ENCODE measurements at regions not wholly inside any gene's neighbourhood (a gene's known extent, or its start where the extent isn't known, plus 50 kb on each side); places are given as distances from the start of the nearest gene placed in this dataset.
"Not testable (repeated sequence)": the region's sequence is repeated elsewhere in the genome, so short reads cannot be mapped to it uniquely, and the experiment has no call there.

- Histone ChIP-seq H3K4me3 (ENCODE audit: control insufficient read depth in 1 of 7, extremely low read depth in 1 of 7, insufficient read depth in 4 of 7, low read depth in 2 of 7, low read length in 6 of 7) (no peak overlapping the region), H3K36me3 (ENCODE audit: control insufficient read depth in 4 of 4, insufficient read depth in 4 of 4, low read length in 3 of 4) (no peaks in the 10 kb centered on the region), H3K4me1 (ENCODE audit: control extremely low read depth in 1 of 4, control insufficient read depth in 4 of 4, insufficient read depth in 4 of 4, low read length in 3 of 4) (no peaks in the 10 kb centered on the region), H3K27ac (ENCODE audit: insufficient read depth in 1 of 2, low read depth in 1 of 2, low read length in 2 of 2, poor library complexity in 1 of 2, severe bottlenecking in 2 of 2) (no peak overlapping the region), H3K9me3 (ENCODE audit: control extremely low read depth in 1 of 5, control insufficient read depth in 4 of 5, insufficient read depth in 2 of 5, low read depth in 1 of 5, low read length in 4 of 5) (peaks cover 0 to 12% (median 2%) of the 10 kb centered on the region in 5 experiments), H3K27me3 (replicated peaks in 2 of 5; ENCODE audit: control insufficient read depth in 4 of 5, insufficient read depth in 5 of 5, low read length in 4 of 5) (peaks cover 0 to 3% (median 0%) of the 10 kb centered on the region in 5 experiments)
- CTCF ChIA-PET: no interaction called here
- WGBS (ENCODE audit: insufficient coverage): 83% methylated on average over 2 of the region's 3 CpGs
- POLR2A ChIA-PET: no interaction called here
- no peak for DNase-seq
These were observed 126.7 kb upstream of the BCL9 start for GRCh38 chr1:147414505-147415163.

DNA sequence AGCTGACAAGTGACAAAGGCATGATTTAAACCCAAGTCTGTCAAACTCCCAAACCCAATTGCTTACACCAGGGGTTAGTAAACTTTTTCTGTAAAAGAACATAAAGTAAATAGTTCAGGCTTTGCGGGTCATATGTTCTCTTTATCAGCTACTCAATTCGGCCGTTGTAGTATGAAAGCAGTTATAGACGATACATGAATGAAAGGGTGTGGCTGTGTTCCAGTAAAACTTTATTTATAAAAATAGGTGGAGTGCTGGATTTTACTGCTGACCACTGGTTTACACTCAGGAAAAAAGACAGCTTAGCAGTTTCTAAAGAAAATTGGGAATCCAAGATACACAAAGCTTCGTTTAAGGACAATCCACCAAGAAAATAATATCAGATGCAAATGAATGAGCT lies 124.3 kb upstream of the BCL9 start:
- 89% methylated on average over 4 of the region's 5 CpGs for WGBS (ENCODE audit: insufficient coverage)
- H3K27me3 ChIP-seq (replicated peaks in 2 of 5; ENCODE audit: control insufficient read depth in 4 of 5, insufficient read depth in 5 of 5, low read length in 4 of 5): peaks cover 0 to 3% (median 0%) of the 10 kb centered on the region in 5 experiments
- POLR2A ChIA-PET: no interaction called here
- H3K4me3 ChIP-seq (ENCODE audit: control insufficient read depth in 1 of 7, extremely low read depth in 1 of 7, insufficient read depth in 4 of 7, low read depth in 2 of 7, low read length in 6 of 7): no peak overlapping the region
- H3K9me3 ChIP-seq (ENCODE audit: control extremely low read depth in 1 of 5, control insufficient read depth in 4 of 5, insufficient read depth in 2 of 5, low read depth in 1 of 5, low read length in 4 of 5): peaks cover 0 to 2% (median 0%) of the 10 kb centered on the region in 5 experiments
- no peaks in the 10 kb centered on the region for H3K36me3 ChIP-seq (ENCODE audit: control insufficient read depth in 4 of 4, insufficient read depth in 4 of 4, low read length in 3 of 4)
- H3K27ac ChIP-seq (ENCODE audit: insufficient read depth in 1 of 2, low read depth in 1 of 2, low read length in 2 of 2, poor library complexity in 1 of 2, severe bottlenecking in 2 of 2): no peak overlapping the region
- no peak for DNase-seq
- H3K4me1 ChIP-seq (ENCODE audit: control extremely low read depth in 1 of 4, control insufficient read depth in 4 of 4, insufficient read depth in 4 of 4, low read length in 3 of 4): no peaks in the 10 kb centered on the region
- CTCF ChIA-PET: no interaction called here

GRCh38 chr1:147423100-147423827 lies 118.0 kb upstream of the BCL9 start:
- CTCF ChIA-PET; H3K4me1 ChIP-seq (ENCODE audit: control extremely low read depth in 1 of 4, control insufficient read depth in 4 of 4, insufficient read depth in 4 of 4, low read length in 3 of 4); H3K9me3 ChIP-seq (ENCODE audit: control extremely low read depth in 1 of 5, control insufficient read depth in 4 of 5, insufficient read depth in 2 of 5, low read depth in 1 of 5, low read length in 4 of 5); H3K36me3 ChIP-seq (ENCODE audit: control insufficient read depth in 4 of 4, insufficient read depth in 4 of 4, low read length in 3 of 4); DNase-seq; H3K27me3 ChIP-seq (replicated peaks in 2 of 5; ENCODE audit: control insufficient read depth in 4 of 5, insufficient read depth in 5 of 5, low read length in 4 of 5); H3K4me3 ChIP-seq (ENCODE audit: control insufficient read depth in 1 of 7, extremely low read depth in 1 of 7, insufficient read depth in 4 of 7, low read depth in 2 of 7, low read length in 6 of 7); H3K27ac ChIP-seq (ENCODE audit: insufficient read depth in 1 of 2, low read depth in 1 of 2, low read length in 2 of 2, poor library complexity in 1 of 2, severe bottlenecking in 2 of 2); POLR2A ChIA-PET: not testable (repeated sequence)
- WGBS (ENCODE audit: insufficient coverage): 93% methylated on average over 3 of the region's 31 CpGs

- ChIA-PET CTCF (no interaction called here), POLR2A (no interaction called here)
- Histone ChIP-seq H3K9me3 (ENCODE audit: control extremely low read depth in 1 of 5, control insufficient read depth in 4 of 5, insufficient read depth in 2 of 5, low read depth in 1 of 5, low read length in 4 of 5) (no peaks in the 10 kb centered on the region), H3K36me3 (ENCODE audit: control insufficient read depth in 4 of 4, insufficient read depth in 4 of 4, low read length in 3 of 4) (no peaks in the 10 kb centered on the region), H3K27ac (ENCODE audit: insufficient read depth in 1 of 2, low read depth in 1 of 2, low read length in 2 of 2, poor library complexity in 1 of 2, severe bottlenecking in 2 of 2) (no peak overlapping the region), H3K4me1 (ENCODE audit: control extremely low read depth in 1 of 4, control insufficient read depth in 4 of 4, insufficient read depth in 4 of 4, low read length in 3 of 4) (no peaks in the 10 kb centered on the region), H3K4me3 (ENCODE audit: control insufficient read depth in 1 of 7, extremely low read depth in 1 of 7, insufficient read depth in 4 of 7, low read depth in 2 of 7, low read length in 6 of 7) (no peak overlapping the region), H3K27me3 (replicated peaks in 2 of 5; ENCODE audit: control insufficient read depth in 4 of 5, insufficient read depth in 5 of 5, low read length in 4 of 5) (no peaks in the 10 kb centered on the region)
- WGBS (ENCODE audit: insufficient coverage): 100% methylated on average over 1 of the region's 1 CpG
- DNase-seq: no peak
These were observed 106.4 kb upstream of the BCL9 start for GRCh38 chr1:147434921-147435320.

GRCh38 chr1:147444381-147444780 lies 96.9 kb upstream of the BCL9 start:
- H3K9me3 ChIP-seq (ENCODE audit: control extremely low read depth in 1 of 5, control insufficient read depth in 4 of 5, insufficient read depth in 2 of 5, low read depth in 1 of 5, low read length in 4 of 5): peaks cover 0 to 17% (median 10%) of the 10 kb centered on the region in 5 experiments
- H3K4me3 ChIP-seq (ENCODE audit: control insufficient read depth in 1 of 7, extremely low read depth in 1 of 7, insufficient read depth in 4 of 7, low read depth in 2 of 7, low read length in 6 of 7): no peak overlapping the region
- POLR2A ChIA-PET: no interaction called here
- no peak overlapping the region for H3K27ac ChIP-seq (ENCODE audit: insufficient read depth in 1 of 2, low read depth in 1 of 2, low read length in 2 of 2, poor library complexity in 1 of 2, severe bottlenecking in 2 of 2)
- CTCF ChIA-PET: no interaction called here
- no peaks in the 10 kb centered on the region for H3K4me1 ChIP-seq (ENCODE audit: control extremely low read depth in 1 of 4, control insufficient read depth in 4 of 4, insufficient read depth in 4 of 4, low read length in 3 of 4)
- no peaks in the 10 kb centered on the region for H3K27me3 ChIP-seq (replicated peaks in 2 of 5; ENCODE audit: control insufficient read depth in 4 of 5, insufficient read depth in 5 of 5, low read length in 4 of 5)
- DNase-seq: no peak
- no CpG with 5 or more reads among the region's 1 CpG for WGBS (ENCODE audit: insufficient coverage)
- no peaks in the 10 kb centered on the region for H3K36me3 ChIP-seq (ENCODE audit: control insufficient read depth in 4 of 4, insufficient read depth in 4 of 4, low read length in 3 of 4)

DNA sequence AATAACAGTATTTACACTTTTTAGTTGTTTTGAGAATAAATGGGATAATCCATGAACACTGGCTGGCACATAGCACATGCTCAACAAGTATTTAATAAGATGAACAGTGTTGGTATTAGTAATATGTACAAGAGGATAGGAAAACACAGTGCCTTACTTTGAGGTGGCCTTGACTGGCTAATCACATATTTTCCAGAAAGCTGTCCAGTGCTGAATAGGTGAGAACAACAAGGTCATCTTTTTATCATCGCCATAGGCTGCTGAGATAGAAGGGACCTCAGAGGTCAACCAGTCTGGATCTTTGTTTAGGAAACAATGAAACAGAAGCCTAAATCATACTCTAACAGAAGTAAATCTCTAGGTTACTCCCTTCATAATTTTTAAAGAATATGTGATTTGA lies 89.7 kb upstream of the BCL9 start:
- CTCF ChIA-PET: no interaction called here

DNA sequence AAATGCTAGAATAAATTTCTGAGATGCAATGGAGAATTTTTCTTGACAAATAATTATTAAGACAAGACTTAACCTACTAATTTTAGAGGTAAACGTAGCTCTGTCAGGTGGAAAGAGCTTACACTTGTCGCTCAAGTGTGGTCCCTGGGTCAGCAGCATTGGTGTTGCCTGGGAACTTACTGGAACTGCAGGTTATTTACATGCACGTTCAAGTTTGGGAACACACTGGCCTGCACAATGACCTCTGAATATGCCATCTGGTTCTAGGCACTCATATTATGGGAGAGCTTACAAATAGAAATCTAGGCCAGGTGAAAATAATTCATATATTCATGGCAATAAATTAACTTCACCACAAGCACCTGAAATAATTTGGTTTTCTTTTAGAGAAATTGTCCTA lies 88.5 kb upstream of the BCL9 start:
- H3K36me3 ChIP-seq (ENCODE audit: control insufficient read depth in 4 of 4, insufficient read depth in 4 of 4, low read length in 3 of 4): no peaks in the 10 kb centered on the region
- H3K27ac ChIP-seq (ENCODE audit: insufficient read depth in 1 of 2, low read depth in 1 of 2, low read length in 2 of 2, poor library complexity in 1 of 2, severe bottlenecking in 2 of 2): no peak overlapping the region
- CTCF ChIA-PET: no interaction called here
- DNase-seq: no peak
- H3K27me3 ChIP-seq (replicated peaks in 2 of 5; ENCODE audit: control insufficient read depth in 4 of 5, insufficient read depth in 5 of 5, low read length in 4 of 5): no peaks in the 10 kb centered on the region
- WGBS (ENCODE audit: insufficient coverage): 64% methylated on average over 2 of the region's 3 CpGs
- no peaks in the 10 kb centered on the region for H3K4me1 ChIP-seq (ENCODE audit: control extremely low read depth in 1 of 4, control insufficient read depth in 4 of 4, insufficient read depth in 4 of 4, low read length in 3 of 4)
- no peak overlapping the region for H3K4me3 ChIP-seq (ENCODE audit: control insufficient read depth in 1 of 7, extremely low read depth in 1 of 7, insufficient read depth in 4 of 7, low read depth in 2 of 7, low read length in 6 of 7)
- peaks cover 0 to 5% (median 0%) of the 10 kb centered on the region in 5 experiments for H3K9me3 ChIP-seq (ENCODE audit: control extremely low read depth in 1 of 5, control insufficient read depth in 4 of 5, insufficient read depth in 2 of 5, low read depth in 1 of 5, low read length in 4 of 5)
- POLR2A ChIA-PET: no interaction called here

More for the DNA sequence above, 89.7 kb upstream of the BCL9 start:
- Histone ChIP-seq H3K4me1 (ENCODE audit: control extremely low read depth in 1 of 4, control insufficient read depth in 4 of 4, insufficient read depth in 4 of 4, low read length in 3 of 4) (no peaks in the 10 kb centered on the region), H3K36me3 (ENCODE audit: control insufficient read depth in 4 of 4, insufficient read depth in 4 of 4, low read length in 3 of 4) (no peaks in the 10 kb centered on the region), H3K4me3 (ENCODE audit: control insufficient read depth in 1 of 7, extremely low read depth in 1 of 7, insufficient read depth in 4 of 7, low read depth in 2 of 7, low read length in 6 of 7) (no peak overlapping the region), H3K27me3 (replicated peaks in 2 of 5; ENCODE audit: control insufficient read depth in 4 of 5, insufficient read depth in 5 of 5, low read length in 4 of 5) (no peaks in the 10 kb centered on the region), H3K27ac (ENCODE audit: insufficient read depth in 1 of 2, low read depth in 1 of 2, low read length in 2 of 2, poor library complexity in 1 of 2, severe bottlenecking in 2 of 2) (no peak overlapping the region), H3K9me3 (ENCODE audit: control extremely low read depth in 1 of 5, control insufficient read depth in 4 of 5, insufficient read depth in 2 of 5, low read depth in 1 of 5, low read length in 4 of 5) (peaks cover 0 to 10% (median 3%) of the 10 kb centered on the region in 5 experiments)
- POLR2A ChIA-PET: no interaction called here
- no peak for DNase-seq
- WGBS (ENCODE audit: insufficient coverage): 100% methylated on average over 1 of the region's 1 CpG

All from common myeloid progenitor, CD34-positive (primary cell).